CD4-positive, alpha-beta memory T cell (primary cell): ENCODE measurements at regions not wholly inside any gene's neighbourhood (a gene's known extent, or its start where the extent isn't known, plus 50 kb on each side); places are given as distances from the start of the nearest gene placed in this dataset.

Experiments used
- CTCF ChIA-PET: fragments of 350-600 bp; sonication (Branson Sonifier 250); formaldehyde crosslinking; loops from one replicate; lab custom pipeline; 2021; ENCODE audit warnings: inconsistent platforms; ENCODE audit not compliant: partially characterized antibody; lab: Charles Lee
- POLR2A ChIA-PET: fragments of 350-600 bp; sonication (Branson Sonifier 250); formaldehyde crosslinking; loops from one replicate; lab custom pipeline; 2021; ENCODE audit not compliant: partially characterized antibody; lab: Charles Lee
- DNase-seq, 5 donors: peaks; one replicate each; pipeline versions ENCODE4 v3.0.0 to v3.0.0-alpha.2; 2020 to 2022; ENCODE audit warnings: mixed read lengths in 1 of 5
- H3K27ac ChIP-seq: one replicate; pipeline ENCODE4 v1.7.0; 2013; ENCODE audit warnings: low read depth, low read length
- H3K27me3 ChIP-seq: 2 replicates; pipeline ENCODE4 v1.7.0; 2013; ENCODE audit warnings: mild to moderate bottlenecking, low read length, moderate library complexity; ENCODE audit not compliant: insufficient read depth
- H3K36me3 ChIP-seq: 2 replicates; pipeline ENCODE4 v1.7.0; 2013; ENCODE audit warnings: mild to moderate bottlenecking, low read length, moderate library complexity; ENCODE audit not compliant: insufficient read depth
- H3K4me1 ChIP-seq: 2 replicates; pipeline ENCODE4 v1.7.0; 2013; ENCODE audit warnings: mild to moderate bottlenecking, low read length, moderate library complexity; ENCODE audit not compliant: insufficient read depth
- H3K4me3 ChIP-seq, 2 donors: one replicate each; pipeline ENCODE4 v1.7.0; 2013; ENCODE audit warnings: low read length in 2 of 2, mild to moderate bottlenecking in 1 of 2
- H3K9me3 ChIP-seq, 2 donors: one replicate each; pipeline ENCODE4 v1.7.0; 2013; ENCODE audit warnings: low read length in 2 of 2, control low read depth in 1 of 2; ENCODE audit not compliant: control insufficient read depth in 1 of 2
- H3K27ac Mint-ChIP-seq, 7 donors: one replicate each; pipeline ENCODE4 v1.8.0; 2020 to 2021; ENCODE audit warnings: mixed read lengths in 7 of 7, mild to moderate bottlenecking in 6 of 7, inconsistent platforms in 3 of 7, moderate library complexity in 3 of 7
- H3K27me3 Mint-ChIP-seq, 2 donors: one replicate each; pipeline ENCODE4 v1.8.0; 2020 to 2021; ENCODE audit warnings: mixed read lengths in 2 of 2
- H3K36me3 Mint-ChIP-seq, 2 donors: one replicate each; pipeline ENCODE4 v1.8.0; 2020 to 2021; ENCODE audit warnings: mixed read lengths in 2 of 2, inconsistent platforms in 1 of 2, mild to moderate bottlenecking in 1 of 2
- H3K4me1 Mint-ChIP-seq, 4 donors: one replicate each; pipeline ENCODE4 v1.8.0; 2020 to 2021; ENCODE audit warnings: mixed read lengths in 4 of 4, mild to moderate bottlenecking in 1 of 4
- H3K4me3 Mint-ChIP-seq, 8 donors: one replicate each; pipeline ENCODE4 v1.8.0; 2020 to 2021; ENCODE audit warnings: mixed read lengths in 8 of 8, mild to moderate bottlenecking in 7 of 8, moderate library complexity in 6 of 8, inconsistent platforms in 3 of 8
- H3K9me3 Mint-ChIP-seq, 8 donors: one replicate each; pipeline ENCODE4 v1.8.0; 2020 to 2021; ENCODE audit warnings: mixed read lengths in 8 of 8, mild to moderate bottlenecking in 5 of 8, inconsistent platforms in 3 of 8, moderate library complexity in 1 of 8
- intact Hi-C: fragments of 100-400 bp; cut with micrococcal nuclease; formaldehyde crosslinking; loops from one replicate; pipeline ENCODE4 v1.15.1; 2023

DNA sequence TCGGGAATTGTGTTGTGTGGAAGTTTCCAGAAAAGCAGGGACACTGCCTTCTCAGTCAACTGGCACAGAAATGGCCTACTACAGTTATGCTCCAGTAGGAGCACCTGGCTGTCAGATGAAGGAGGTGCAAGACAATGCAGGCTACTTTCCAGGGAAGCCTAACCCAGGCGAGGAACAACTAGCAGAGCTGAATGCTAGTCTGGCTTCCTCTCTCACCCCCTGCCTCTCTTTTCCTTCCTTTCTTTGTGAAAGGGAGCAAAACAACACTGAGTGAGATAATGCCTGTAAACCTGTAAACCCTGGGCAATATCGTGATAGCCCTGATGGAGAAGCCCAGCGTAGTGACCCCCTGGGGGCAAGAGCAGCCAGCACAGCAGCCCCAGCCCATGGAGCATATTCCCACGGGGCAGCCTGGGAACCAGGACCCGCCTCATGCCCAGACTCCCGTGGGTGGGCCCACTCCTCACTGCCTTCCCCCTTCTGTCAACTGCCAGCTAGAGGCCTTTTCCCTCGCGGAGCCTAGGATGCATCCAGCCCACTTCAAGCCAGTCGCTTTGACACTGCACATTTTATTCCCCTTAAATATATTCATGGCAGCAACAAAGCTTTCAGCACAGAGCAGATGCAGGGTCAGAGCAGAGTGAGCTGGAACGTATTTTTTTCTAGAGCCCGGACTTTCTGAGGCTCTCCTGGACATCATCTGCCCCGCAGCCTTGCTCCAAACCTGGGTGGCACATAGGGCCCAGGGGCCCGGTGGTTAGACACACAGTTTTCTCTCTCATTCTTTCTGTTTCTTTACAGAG lies 77.0 kb downstream of the PDCL3 start:
- Mint-ChIP-seq H3K9me3 (peaks cover 0 to 1% (median 0%) of the 10 kb centered on the region in 8 donors), H3K4me3 (peak overlapping the region in 5 of 8 donors; percentile 15 to 73 (median 50)), H3K27me3 (no peaks in the 10 kb centered on the region), H3K4me1 (peaks cover 31 to 51% (median 43%) of the 10 kb centered on the region in 4 donors), H3K27ac (peak overlapping the region in 5 of 7 donors; percentile 15 to 72 (median 54)), H3K36me3 (no peaks in the 10 kb centered on the region)
- Histone ChIP-seq H3K27ac (no peak overlapping the region), H3K27me3 (no peaks in the 10 kb centered on the region), H3K36me3 (no peaks in the 10 kb centered on the region), H3K4me1 (peaks cover 50% of the 10 kb centered on the region), H3K9me3 (no peaks in the 10 kb centered on the region), H3K4me3 (no peak overlapping the region)
- DNase-seq = no peak
- POLR2A ChIA-PET = interaction anchor here (0.6 to 1.5 kb wide), 3 partner anchors 9 to 362 kb away, joined by 3 to 4 read pairs (median 3); partner anchors contain the start of gene RPL31
- CTCF ChIA-PET = interaction anchor here (0.7 to 1.4 kb wide), 4 partner anchors 9 to 347 kb away, joined by 3 read pairs; no protein-coding TSS in a partner anchor
- intact Hi-C loops = no loop called here

DNA sequence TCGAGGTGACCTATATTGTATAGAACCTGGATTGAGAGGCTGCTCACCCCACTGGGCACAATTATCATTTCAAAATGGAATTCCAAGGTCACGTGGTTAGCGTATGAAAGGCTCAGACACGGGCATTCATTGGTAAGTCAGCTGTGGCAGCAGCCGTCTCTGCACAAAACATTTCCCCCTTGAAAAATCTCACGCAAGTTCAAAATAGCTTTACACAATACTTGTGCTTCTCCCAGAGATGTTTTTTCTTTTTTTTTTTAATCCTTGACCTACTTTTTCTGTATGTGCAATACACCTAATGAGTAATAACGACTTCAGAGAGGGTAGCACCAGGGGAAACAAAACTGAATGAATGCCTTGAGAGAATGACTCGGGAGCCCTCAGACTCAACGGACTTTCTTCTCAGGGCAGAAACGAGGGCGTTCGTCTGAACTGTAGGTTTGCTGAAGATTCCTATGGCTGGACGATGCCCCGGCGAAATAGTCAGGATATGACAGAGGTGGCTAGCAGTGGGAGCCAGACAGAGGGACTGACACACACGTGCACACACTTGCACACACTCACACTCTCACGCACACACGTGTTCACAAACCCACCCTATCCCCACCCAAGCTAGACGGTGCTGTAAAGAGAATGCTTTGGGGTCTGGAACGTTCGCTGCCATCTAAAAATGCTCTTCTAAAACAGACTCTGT lies 77.8 kb downstream of the PDCL3 start:
- DNase-seq = peak in 4 of 5 donors; percentile 15 to 48 (median 24)
- Histone ChIP-seq H3K9me3 (no peaks in the 10 kb centered on the region), H3K4me1 (peaks cover 58% of the 10 kb centered on the region), H3K27me3 (no peaks in the 10 kb centered on the region), H3K4me3 (no peak overlapping the region), H3K27ac (no peak overlapping the region), H3K36me3 (no peaks in the 10 kb centered on the region)
- peaks cover 34 to 59% (median 49%) of the 10 kb centered on the region in 4 donors for H3K4me1 Mint-ChIP-seq
- peak overlapping the region in 6 of 7 donors; percentile 53 to 78 (median 68) for H3K27ac Mint-ChIP-seq
- peaks cover 0 to 1% (median 0%) of the 10 kb centered on the region in 8 donors for H3K9me3 Mint-ChIP-seq
- CTCF ChIA-PET = interaction anchor here (0.9 to 1.2 kb wide), 3 partner anchors 9 to 34 kb away, joined by 3 read pairs; no protein-coding TSS in a partner anchor
- peak overlapping the region; percentile 9 to 73 (median 56) for H3K4me3 Mint-ChIP-seq
- POLR2A ChIA-PET = interaction anchor here (0.6 to 1.0 kb wide), 2 partner anchors 20 to 361 kb away, joined by 3 read pairs; partner anchors contain the start of gene RPL31
- no peaks in the 10 kb centered on the region for H3K36me3 Mint-ChIP-seq
- intact Hi-C loops = no loop called here
- H3K27me3 Mint-ChIP-seq = no peaks in the 10 kb centered on the region

GRCh38 chr2:100641125-100641435 lies 78.3 kb downstream of the PDCL3 start:
- no peak overlapping the region for H3K27ac ChIP-seq
- Mint-ChIP-seq H3K36me3 (no peaks in the 10 kb centered on the region), H3K4me3 (peak overlapping the region in 5 of 8 donors; percentile 47 to 73 (median 64)), H3K4me1 (peaks cover 34 to 64% (median 50%) of the 10 kb centered on the region in 4 donors), H3K27ac (peak overlapping the region in 4 of 7 donors; percentile 14 to 62 (median 41)), H3K27me3 (no peaks in the 10 kb centered on the region), H3K9me3 (peaks cover 0 to 1% (median 0%) of the 10 kb centered on the region in 8 donors)
- peaks cover 60% of the 10 kb centered on the region for H3K4me1 ChIP-seq
- DNase-seq = no peak
- ChIA-PET CTCF (interaction anchor here (0.9 to 2.6 kb wide), 5 partner anchors 9 to 34 kb away, joined by 3 to 9 read pairs (median 3); no protein-coding TSS in a partner anchor), POLR2A (interaction anchor here (1.0 to 1.5 kb wide), 5 partner anchors 10 to 665 kb away, joined by 3 to 6 read pairs (median 3); partner anchors contain the start of gene PDCL3)
- no peaks in the 10 kb centered on the region for H3K9me3 ChIP-seq
- H3K4me3 ChIP-seq = no peak overlapping the region
- H3K27me3 ChIP-seq = no peaks in the 10 kb centered on the region
- intact Hi-C loops = no loop called here
- no peaks in the 10 kb centered on the region for H3K36me3 ChIP-seq

DNA sequence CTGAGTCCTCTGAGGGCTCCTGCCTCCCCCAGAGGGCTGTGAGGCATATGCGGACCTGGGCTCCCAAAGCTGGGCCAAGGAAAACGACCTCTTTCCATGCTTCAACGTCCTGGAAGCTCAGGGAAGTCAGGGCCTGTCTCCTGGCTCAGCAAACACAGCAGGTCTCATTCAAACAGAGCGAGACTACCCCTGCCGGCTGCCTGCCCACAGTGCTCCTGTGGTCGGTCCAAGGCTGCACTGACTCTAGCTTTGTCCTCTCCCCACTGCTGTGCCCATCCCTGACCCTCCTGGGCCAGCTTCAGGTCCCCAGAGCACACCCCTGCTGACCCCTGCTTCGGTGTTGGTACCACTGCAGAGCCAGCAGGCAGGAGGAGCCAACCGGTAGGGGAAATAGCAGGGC lies 79.6 kb downstream of the PDCL3 start:
- Mint-ChIP-seq H3K4me1 (peaks cover 36 to 68% (median 54%) of the 10 kb centered on the region in 4 donors), H3K4me3 (no peak overlapping the region), H3K9me3 (peaks cover 0 to 1% (median 0%) of the 10 kb centered on the region in 8 donors), H3K27ac (peak overlapping the region in 4 of 7 donors; percentile 25 to 62 (median 41)), H3K27me3 (no peaks in the 10 kb centered on the region), H3K36me3 (no peaks in the 10 kb centered on the region)
- peaks cover 60% of the 10 kb centered on the region for H3K4me1 ChIP-seq
- intact Hi-C loops = no loop called here
- no peak for DNase-seq
- H3K9me3 ChIP-seq = no peaks in the 10 kb centered on the region
- ChIA-PET CTCF (interaction anchor here (1.0 to 2.6 kb wide), 4 partner anchors 22 to 47 kb away, joined by 3 to 9 read pairs (median 3); no protein-coding TSS in a partner anchor), POLR2A (interaction anchor here (1.4 to 2.4 kb wide), 4 partner anchors 8 to 80 kb away, joined by 3 to 6 read pairs (median 6); partner anchors contain the start of gene PDCL3)
- H3K4me3 ChIP-seq = no peak overlapping the region
- H3K27ac ChIP-seq = no peak overlapping the region
- H3K36me3 ChIP-seq = no peaks in the 10 kb centered on the region
- H3K27me3 ChIP-seq = no peaks in the 10 kb centered on the region

GRCh38 chr2:100643467-100643866 lies 80.7 kb downstream of the PDCL3 start:
- DNase-seq = peak in 4 of 5 donors; percentile 37 to 40 (median 38)
- Mint-ChIP-seq H3K27ac (peak overlapping the region; percentile 69 to 89 (median 77)), H3K4me3 (peak overlapping the region in 2 of 8 donors; percentile 61 to 85), H3K4me1 (peaks cover 37 to 72% (median 54%) of the 10 kb centered on the region in 4 donors), H3K27me3 (no peaks in the 10 kb centered on the region), H3K36me3 (peaks cover 0 to 4% of the 10 kb centered on the region in 2 donors), H3K9me3 (peaks cover 0 to 6% (median 0%) of the 10 kb centered on the region in 8 donors)
- no peaks in the 10 kb centered on the region for H3K9me3 ChIP-seq
- no peaks in the 10 kb centered on the region for H3K27me3 ChIP-seq
- ChIA-PET CTCF (interaction anchor here (1.0 to 2.6 kb wide), 5 partner anchors 13 to 87 kb away, joined by 3 to 11 read pairs (median 3); no protein-coding TSS in a partner anchor), POLR2A (interaction anchor here (1.0 to 2.4 kb wide), 6 partner anchors 13 to 281 kb away, joined by 3 to 10 read pairs (median 7); partner anchors contain the start of gene PDCL3)
- H3K4me1 ChIP-seq = peaks cover 60% of the 10 kb centered on the region
- no peaks in the 10 kb centered on the region for H3K36me3 ChIP-seq
- intact Hi-C loops = no loop called here
- H3K27ac ChIP-seq = no peak overlapping the region
- no peak overlapping the region for H3K4me3 ChIP-seq

DNA sequence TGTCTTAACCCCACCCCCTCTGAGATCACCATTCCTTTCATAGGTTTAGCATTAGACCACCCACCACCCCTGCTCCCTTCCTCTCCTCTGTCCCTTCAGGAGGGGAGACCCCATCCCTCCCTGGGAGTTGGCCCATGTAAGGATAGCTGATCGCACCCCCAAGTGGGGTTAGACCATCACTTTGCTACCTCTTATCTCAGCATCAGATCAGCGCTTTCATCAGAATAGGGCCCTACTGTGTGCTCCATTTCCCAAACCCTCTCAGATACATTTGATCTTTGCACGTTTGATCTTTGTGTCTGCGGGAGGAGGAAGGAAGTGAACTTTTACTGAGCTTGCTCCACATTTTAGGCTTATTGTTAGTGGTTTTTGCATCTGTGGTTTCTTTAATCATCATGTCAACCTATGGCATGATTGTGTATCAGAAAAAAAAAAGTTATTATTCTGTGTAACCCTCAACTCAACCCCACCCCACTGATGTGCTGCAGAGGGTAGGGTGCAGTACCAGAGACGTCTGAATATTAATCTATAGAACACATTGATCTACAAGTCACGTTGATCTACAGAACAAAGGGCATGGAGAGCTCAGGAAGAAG lies 81.2 kb downstream of the PDCL3 start:
- peak overlapping the region; percentile 56 to 86 (median 76) for H3K4me3 Mint-ChIP-seq
- no peaks in the 10 kb centered on the region for H3K27me3 Mint-ChIP-seq
- no peaks in the 10 kb centered on the region for H3K36me3 ChIP-seq
- no peaks in the 10 kb centered on the region for H3K27me3 ChIP-seq
- intact Hi-C loops = no loop called here
- DNase-seq = peak; percentile 71 to 83 (median 80)
- H3K27ac Mint-ChIP-seq = peak overlapping the region; percentile 69 to 89 (median 77)
- H3K27ac ChIP-seq = no peak overlapping the region
- H3K4me1 ChIP-seq = peaks cover 60% of the 10 kb centered on the region
- no peaks in the 10 kb centered on the region for H3K9me3 ChIP-seq
- peak overlapping the region; percentile 13 to 41 for H3K4me3 ChIP-seq
- peaks cover 0 to 6% (median 0%) of the 10 kb centered on the region in 8 donors for H3K9me3 Mint-ChIP-seq
- ChIA-PET CTCF (interaction anchor here (1.0 to 2.4 kb wide), 5 partner anchors 13 to 88 kb away, joined by 3 to 11 read pairs (median 3); no protein-coding TSS in a partner anchor), POLR2A (interaction anchor here (0.8 to 2.4 kb wide), 10 partner anchors 10 to 358 kb away, joined by 3 to 10 read pairs (median 5); partner anchors contain the start of genes PDCL3 and RPL31)
- H3K36me3 Mint-ChIP-seq = peaks cover 0 to 4% of the 10 kb centered on the region in 2 donors
- peaks cover 37 to 74% (median 54%) of the 10 kb centered on the region in 4 donors for H3K4me1 Mint-ChIP-seq
